Hematopoietic multipotent progenitor cell treated with erythropoietin and hydrocortisone succinate and interleukin-3 and kit ligand, for 8 days (in vitro differentiated cells): ENCODE measurements at regions not wholly inside any gene's neighbourhood (a gene's known extent, or its start where the extent isn't known, plus 50 kb on each side); places are given as distances from the start of the nearest gene placed in this dataset.

Source experiments
- DNase-seq: peaks from one replicate; pipeline ENCODE4 v3.0.0-alpha.2; 2015

- DNase-seq = no peak
Measured at GRCh38 chr7:112395411-112395810, 54.8 kb upstream of the IFRD1 start.

- DNase-seq = no peak
Measured at GRCh38 chr7:112395893-112396292, 54.4 kb upstream of the IFRD1 start.

GRCh38 chr7:112398534-112398933 lies 51.7 kb upstream of the IFRD1 start:
- peak; percentile 61 for DNase-seq

GRCh38 chr7:112399501-112399900 lies 50.8 kb upstream of the IFRD1 start:
- no peak for DNase-seq

- DNase-seq = no peak
Measured at GRCh38 chr7:112400141-112400540, 50.1 kb upstream of the IFRD1 start.
